ENCODE measurements at regions not wholly inside any gene's neighbourhood (a gene's known extent, or its start where the extent isn't known, plus 50 kb on each side); places are given as distances from the start of the nearest gene placed in this dataset.

DNA sequence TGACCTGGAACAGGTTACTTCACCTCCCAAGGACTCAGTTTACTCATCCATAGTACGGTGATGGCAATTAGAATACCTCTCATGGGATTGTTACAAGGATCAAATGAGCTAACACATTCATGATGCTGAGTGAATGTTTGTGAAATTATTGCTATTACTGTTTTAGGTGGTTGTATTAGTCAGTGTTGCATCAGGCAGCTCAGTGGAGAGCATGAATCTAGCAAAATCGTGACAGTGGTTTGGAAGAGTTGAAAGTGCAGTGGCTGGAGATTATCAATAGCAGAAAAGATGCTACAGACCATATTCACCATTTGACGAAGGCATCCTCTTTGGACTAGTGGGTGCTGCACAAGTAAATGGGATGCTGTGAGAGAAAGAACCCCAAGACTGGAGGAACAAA lies 50.4 kb upstream of the CTNNBL1 start:
- Mint-ChIP-seq H3K4me1 (ENCODE audit: low read depth in 2 of 2) (no peaks in the 10 kb centered on the region), H3K27ac (no peak overlapping the region), H3K9me3 (no peaks in the 10 kb centered on the region), H3K36me3 (no peaks in the 10 kb centered on the region), H3K27me3 (peaks cover 36 to 52% of the 10 kb centered on the region in 2 donors), H3K4me3 (no peak overlapping the region)
- ATAC-seq, result peak in 1 of 2 donors; percentile 81
- DNase-seq (ENCODE audit: low spot score), result no peak

DNA sequence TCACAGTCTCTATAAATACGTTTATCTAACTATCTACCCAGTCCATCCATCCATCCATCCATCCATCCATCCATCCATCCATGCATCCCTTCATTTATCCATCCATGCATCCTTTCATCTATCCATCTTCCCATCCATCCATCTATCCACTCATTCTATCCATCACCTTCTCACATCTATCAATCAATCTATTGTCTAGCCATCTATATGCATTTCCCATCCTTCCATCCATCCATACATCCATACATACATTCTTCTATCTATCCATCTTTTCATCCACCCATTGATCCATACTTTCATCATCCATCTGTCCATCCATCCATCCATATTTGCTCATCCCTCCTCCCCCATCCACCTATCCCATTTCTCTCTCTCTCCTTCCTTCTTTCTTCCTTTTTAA lies 51.6 kb upstream of the CTNNBL1 start:
- no peak for ATAC-seq
- H3K36me3 Mint-ChIP-seq, result no peaks in the 10 kb centered on the region

GRCh38 chr20:37640600-37641561 lies 52.9 kb upstream of the CTNNBL1 start:
- Mint-ChIP-seq H3K4me3 (no peak overlapping the region), H3K27me3 (peaks cover 36 to 50% of the 10 kb centered on the region in 2 donors)

More for the DNA sequence above, 51.6 kb upstream of the CTNNBL1 start:
- Mint-ChIP-seq H3K27ac (no peak overlapping the region), H3K4me3 (no peak overlapping the region), H3K27me3 (peaks cover 34 to 44% of the 10 kb centered on the region in 2 donors), H3K4me1 (ENCODE audit: low read depth in 2 of 2) (no peaks in the 10 kb centered on the region), H3K9me3 (no peaks in the 10 kb centered on the region)
- no peak for DNase-seq (ENCODE audit: low spot score)

DNA sequence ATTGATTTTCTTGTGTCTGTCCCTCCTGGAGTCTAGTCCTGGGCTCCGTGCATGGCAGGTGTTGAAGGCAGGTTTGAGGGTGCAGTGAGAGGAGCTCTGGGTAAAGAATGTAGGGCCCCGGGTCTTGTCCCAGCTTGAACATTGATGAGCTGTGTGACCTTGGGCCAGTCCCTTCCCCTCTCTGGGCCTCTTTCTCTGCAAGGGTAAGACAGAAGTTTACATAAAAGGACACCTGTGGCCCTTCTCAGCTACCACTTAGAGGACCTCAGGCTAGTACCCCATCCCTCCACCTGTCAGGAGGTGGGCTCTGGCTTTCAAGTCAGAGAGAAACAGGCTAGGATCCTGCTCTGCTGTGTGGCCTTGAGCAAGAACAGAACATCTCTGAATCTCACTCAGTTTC lies 55.3 kb upstream of the CTNNBL1 start:
- Mint-ChIP-seq H3K4me3 (no peak overlapping the region), H3K9me3 (peaks cover 4% of the 10 kb centered on the region), H3K27me3 (peaks cover 35 to 46% of the 10 kb centered on the region in 2 donors), H3K4me1 (ENCODE audit: low read depth in 2 of 2) (no peaks in the 10 kb centered on the region), H3K27ac (no peak overlapping the region), H3K36me3 (no peaks in the 10 kb centered on the region)
- no peak for DNase-seq (ENCODE audit: low spot score)
- ATAC-seq, result no peak

More at GRCh38 chr20:37640600-37641561, 52.9 kb upstream of the CTNNBL1 start:
- DNase-seq (ENCODE audit: low spot score) (no peak), ATAC-seq (no peak)
- Mint-ChIP-seq H3K9me3 (no peaks in the 10 kb centered on the region), H3K27ac (no peak overlapping the region), H3K36me3 (no peaks in the 10 kb centered on the region), H3K4me1 (ENCODE audit: low read depth in 2 of 2) (no peaks in the 10 kb centered on the region)

DNA sequence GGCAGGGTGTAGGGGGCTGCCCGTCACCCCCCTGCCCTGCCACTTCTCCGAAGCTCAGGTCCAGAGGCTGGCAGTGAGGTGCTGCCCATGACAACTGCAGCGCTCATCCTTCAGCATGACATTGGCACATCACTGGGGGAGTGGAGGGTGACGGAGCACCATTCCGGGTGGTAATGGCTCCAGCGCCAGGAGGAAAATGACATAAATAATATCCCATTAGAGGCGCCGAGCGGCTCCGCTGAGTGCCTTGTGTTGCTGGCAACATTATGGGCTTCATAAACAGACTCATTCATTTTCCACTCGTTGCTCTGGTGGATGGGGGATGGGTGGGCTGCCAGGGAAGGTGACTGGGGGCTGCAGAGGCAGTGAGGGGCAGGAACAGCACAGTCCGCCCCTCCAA lies 56.9 kb upstream of the CTNNBL1 start:
- Mint-ChIP-seq H3K36me3 (no peaks in the 10 kb centered on the region), H3K27me3 (peaks cover 34 to 49% of the 10 kb centered on the region in 2 donors), H3K4me3 (no peak overlapping the region), H3K9me3 (peaks cover 4% of the 10 kb centered on the region), H3K27ac (no peak overlapping the region), H3K4me1 (ENCODE audit: low read depth in 2 of 2) (no peaks in the 10 kb centered on the region)
- DNase-seq (ENCODE audit: low spot score) (no peak), ATAC-seq (no peak)

DNA sequence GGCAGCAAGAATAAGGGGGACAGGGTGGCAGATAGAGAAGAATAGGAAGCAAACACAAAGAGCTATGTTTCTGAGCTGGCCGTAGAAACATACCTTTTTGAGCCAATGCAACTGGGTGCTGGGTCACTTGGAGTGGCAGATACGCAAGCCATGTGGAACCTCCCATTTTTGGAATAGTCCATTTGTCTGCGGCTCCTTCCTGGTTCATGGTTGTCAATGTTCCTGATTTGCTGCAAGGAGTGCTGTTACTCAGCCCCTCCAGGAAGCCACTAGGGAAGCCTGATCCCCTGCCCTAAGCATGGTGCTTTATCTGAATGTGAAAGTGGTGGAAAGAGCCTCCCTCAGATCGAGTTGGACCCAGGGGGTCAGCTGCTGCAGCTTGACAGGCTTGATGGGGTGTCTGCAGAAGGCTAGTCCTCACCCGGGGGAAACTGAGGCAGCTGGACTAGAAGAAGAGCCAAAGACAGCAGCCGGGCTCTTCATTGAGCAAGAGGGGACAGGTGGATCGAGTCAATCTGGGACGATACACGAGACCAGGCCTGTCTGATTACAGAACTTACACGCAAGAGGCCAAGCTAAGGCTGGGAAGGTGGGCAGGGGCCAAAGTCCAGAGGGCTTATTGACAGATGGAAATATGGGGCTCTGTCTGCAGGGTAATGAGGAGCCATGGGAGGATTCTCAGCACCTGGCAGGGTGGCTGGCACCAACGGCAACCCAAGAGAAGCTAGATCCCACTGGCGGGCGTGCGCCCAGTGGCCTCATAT lies 57.4 kb upstream of the CTNNBL1 start:
- peaks cover 4% of the 10 kb centered on the region for H3K9me3 Mint-ChIP-seq
- H3K27ac Mint-ChIP-seq, result no peak overlapping the region
- DNase-seq (ENCODE audit: low spot score) (no peak), ATAC-seq (no peak)
- H3K4me1 Mint-ChIP-seq (ENCODE audit: low read depth in 2 of 2), result no peaks in the 10 kb centered on the region
- no peak overlapping the region for H3K4me3 Mint-ChIP-seq
- H3K27me3 Mint-ChIP-seq, result peaks cover 33 to 45% of the 10 kb centered on the region in 2 donors
- H3K36me3 Mint-ChIP-seq, result no peaks in the 10 kb centered on the region

DNA sequence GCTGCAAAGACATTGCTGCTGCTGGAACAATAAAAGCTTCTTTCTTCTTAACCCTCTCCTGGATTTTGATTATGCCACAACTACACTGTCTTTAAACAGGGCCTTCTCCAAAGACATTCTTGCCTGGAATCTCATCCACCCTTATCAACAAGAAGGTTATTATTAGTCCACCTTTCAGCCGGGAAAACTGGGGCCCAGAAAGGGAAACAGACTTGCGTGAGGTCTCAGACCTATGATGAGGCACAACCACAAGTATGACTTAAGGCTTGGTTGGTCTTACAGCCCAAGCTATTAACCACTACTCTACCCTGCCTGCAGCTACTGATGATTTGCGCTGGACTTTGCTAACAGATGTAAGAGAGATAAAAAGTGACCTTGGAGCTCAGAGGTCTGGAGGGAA lies 62.8 kb upstream of the CTNNBL1 start:
- no peak overlapping the region for H3K4me3 Mint-ChIP-seq
- H3K4me1 Mint-ChIP-seq (ENCODE audit: low read depth in 2 of 2), result no peaks in the 10 kb centered on the region
- no peak overlapping the region for H3K27ac Mint-ChIP-seq
- ATAC-seq (no peak), DNase-seq (ENCODE audit: low spot score) (no peak)
- peaks cover 46 to 47% of the 10 kb centered on the region in 2 donors for H3K27me3 Mint-ChIP-seq
- H3K36me3 Mint-ChIP-seq, result no peaks in the 10 kb centered on the region
- peaks cover 4% of the 10 kb centered on the region for H3K9me3 Mint-ChIP-seq

- ATAC-seq (no peak), DNase-seq (ENCODE audit: low spot score) (no peak)
- Mint-ChIP-seq H3K4me1 (ENCODE audit: low read depth in 2 of 2) (no peaks in the 10 kb centered on the region), H3K4me3 (no peak overlapping the region), H3K9me3 (no peaks in the 10 kb centered on the region), H3K27me3 (peaks cover 46 to 47% of the 10 kb centered on the region in 2 donors), H3K27ac (no peak overlapping the region), H3K36me3 (no peaks in the 10 kb centered on the region)
Measured at GRCh38 chr20:37630166-37630565, 63.7 kb upstream of the CTNNBL1 start.

GRCh38 chr20:37627767-37628130 lies 66.1 kb upstream of the CTNNBL1 start:
- Mint-ChIP-seq H3K9me3 (no peaks in the 10 kb centered on the region), H3K27ac (no peak overlapping the region), H3K4me1 (ENCODE audit: low read depth in 2 of 2) (peaks cover 0 to 2% of the 10 kb centered on the region in 2 donors), H3K36me3 (no peaks in the 10 kb centered on the region), H3K27me3 (peaks cover 49 to 50% of the 10 kb centered on the region in 2 donors), H3K4me3 (no peak overlapping the region)
- ATAC-seq (no peak), DNase-seq (ENCODE audit: low spot score) (no peak)

DNA sequence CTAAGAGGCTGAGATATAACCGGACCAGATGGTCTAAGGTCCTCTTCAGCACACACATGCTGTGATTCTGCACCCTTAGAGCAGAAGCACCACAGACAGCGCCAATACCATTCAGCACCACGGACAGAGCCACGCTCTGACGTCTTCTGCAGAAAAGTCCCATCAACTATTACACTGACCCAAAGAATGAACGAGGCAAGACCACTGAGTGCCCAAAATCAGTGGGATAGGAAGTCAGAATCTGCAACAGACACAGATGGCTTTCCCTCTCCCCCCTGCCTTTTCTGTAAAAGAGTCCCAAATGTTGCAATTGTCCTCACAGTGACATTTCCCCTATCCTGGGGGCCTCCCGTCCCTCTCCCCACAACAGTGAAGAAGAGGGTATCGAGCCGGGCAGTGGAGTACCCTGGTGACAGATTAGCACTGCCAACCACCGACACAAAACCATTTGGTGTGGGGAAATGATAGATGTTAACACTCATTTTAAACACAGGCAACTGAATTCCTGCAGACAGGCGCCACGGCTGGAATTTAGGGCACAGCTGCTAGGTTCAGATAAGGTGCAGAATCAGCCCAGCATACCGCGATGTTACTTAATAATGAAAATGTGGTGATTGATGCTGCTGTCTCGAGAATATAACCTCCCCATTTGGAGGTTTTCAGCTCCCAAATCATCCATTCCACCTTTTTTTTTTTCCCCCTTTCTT lies 66.6 kb upstream of the CTNNBL1 start:
- Mint-ChIP-seq H3K36me3 (no peaks in the 10 kb centered on the region), H3K4me1 (ENCODE audit: low read depth in 2 of 2) (peaks cover 0 to 2% of the 10 kb centered on the region in 2 donors), H3K4me3 (no peak overlapping the region), H3K27ac (no peak overlapping the region), H3K27me3 (peaks cover 45 to 48% of the 10 kb centered on the region in 2 donors), H3K9me3 (no peaks in the 10 kb centered on the region)
- DNase-seq (ENCODE audit: low spot score) (no peak), ATAC-seq (no peak)

DNA sequence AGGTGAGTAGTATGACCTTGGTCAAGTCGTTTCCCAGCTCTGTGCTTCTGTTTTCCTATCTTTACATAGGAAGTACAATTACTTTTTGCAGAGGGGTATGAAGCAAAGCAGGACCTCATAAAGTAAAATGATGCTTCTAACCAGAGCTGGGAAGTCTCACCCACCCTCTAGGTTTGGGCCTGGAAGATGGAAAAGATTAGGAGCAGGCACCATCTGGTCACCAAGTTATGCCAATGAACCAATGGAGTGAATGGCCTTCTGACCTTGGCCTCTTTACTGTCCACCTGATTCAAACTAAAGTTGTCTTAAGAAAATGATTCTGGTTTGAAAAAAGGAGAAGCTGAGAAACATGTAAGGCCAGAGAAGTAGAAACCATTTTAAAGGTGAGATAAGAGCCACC lies 68.9 kb upstream of the CTNNBL1 start:
- DNase-seq (ENCODE audit: low spot score) (no peak), ATAC-seq (no peak)
- no peaks in the 10 kb centered on the region for H3K9me3 Mint-ChIP-seq
- peaks cover 0 to 2% of the 10 kb centered on the region in 2 donors for H3K4me1 Mint-ChIP-seq (ENCODE audit: low read depth in 2 of 2)
- peaks cover 48 to 62% of the 10 kb centered on the region in 2 donors for H3K27me3 Mint-ChIP-seq
- no peak overlapping the region for H3K27ac Mint-ChIP-seq
- H3K36me3 Mint-ChIP-seq, result no peaks in the 10 kb centered on the region
- no peak overlapping the region for H3K4me3 Mint-ChIP-seq

- H3K36me3 Mint-ChIP-seq, result no peaks in the 10 kb centered on the region
- ATAC-seq (no peak), DNase-seq (ENCODE audit: low spot score) (no peak)
- no peak overlapping the region for H3K27ac Mint-ChIP-seq
- H3K27me3 Mint-ChIP-seq, result peaks cover 37 to 56% of the 10 kb centered on the region in 2 donors
- peaks cover 0 to 2% of the 10 kb centered on the region in 2 donors for H3K4me1 Mint-ChIP-seq (ENCODE audit: low read depth in 2 of 2)
- no peaks in the 10 kb centered on the region for H3K9me3 Mint-ChIP-seq
- no peak overlapping the region for H3K4me3 Mint-ChIP-seq
Measured at GRCh38 chr20:37622728-37623127, 71.1 kb upstream of the CTNNBL1 start.

DNA sequence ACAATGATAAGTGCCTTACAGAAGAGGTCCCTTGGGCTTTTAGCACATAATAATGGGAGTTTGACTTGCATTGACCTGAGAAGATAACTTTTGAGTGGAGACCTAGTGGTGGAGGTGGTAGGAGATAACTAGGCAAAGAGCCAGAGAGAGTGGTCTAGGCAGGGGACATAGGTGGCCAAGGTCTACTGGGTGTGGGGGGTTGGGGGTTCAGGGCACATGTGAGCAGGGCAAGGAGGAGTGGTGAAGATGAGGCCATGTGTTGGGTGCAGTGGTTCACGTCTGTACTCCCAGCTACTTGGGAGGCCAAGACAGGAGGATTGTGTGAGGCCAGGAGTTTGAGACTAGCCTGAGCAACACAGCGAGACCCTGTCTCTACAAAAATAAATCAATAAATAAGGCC lies 74.3 kb upstream of the CTNNBL1 start:
- Mint-ChIP-seq H3K4me1 (ENCODE audit: low read depth in 2 of 2) (peaks cover 2 to 7% of the 10 kb centered on the region in 2 donors), H3K27ac (no peak overlapping the region), H3K4me3 (no peak overlapping the region), H3K9me3 (no peaks in the 10 kb centered on the region), H3K27me3 (peaks cover 36 to 57% of the 10 kb centered on the region in 2 donors), H3K36me3 (no peaks in the 10 kb centered on the region)
- no peak for DNase-seq (ENCODE audit: low spot score)
- no peak for ATAC-seq

GRCh38 chr20:37616110-37616425 lies 77.8 kb upstream of the CTNNBL1 start:
- Mint-ChIP-seq H3K4me3 (no peak overlapping the region), H3K4me1 (ENCODE audit: low read depth in 2 of 2) (peaks cover 2 to 7% of the 10 kb centered on the region in 2 donors), H3K27me3 (peaks cover 33 to 53% of the 10 kb centered on the region in 2 donors), H3K9me3 (no peaks in the 10 kb centered on the region), H3K36me3 (no peaks in the 10 kb centered on the region), H3K27ac (no peak overlapping the region)
- ATAC-seq (no peak), DNase-seq (ENCODE audit: low spot score) (no peak)
